Brain microvascular endothelial cell (primary cell): ENCODE measurements at regions not wholly inside any gene's neighbourhood (a gene's known extent, or its start where the extent isn't known, plus 50 kb on each side); places are given as distances from the start of the nearest gene placed in this dataset.

ENCODE experiments used
- DNase-seq: peaks from one replicate; pipeline ENCODE4 v3.0.0-alpha.2; 2020
- H3K27ac ChIP-seq: fragments of 250-450 bp; sonication (Bioruptor Pico); 2 replicates; pipeline ENCODE4 v1.5.1; 2020; ENCODE audit warnings: mild to moderate bottlenecking, moderate library complexity
- H3K27me3 ChIP-seq: fragments of 250-450 bp; sonication (Bioruptor Pico); replicated peaks from 2 replicates; pipeline ENCODE4 v1.5.1; 2020; ENCODE audit warnings: mild to moderate bottlenecking
- H3K36me3 ChIP-seq: fragments of 250-450 bp; sonication (Bioruptor Pico); replicated peaks from 2 replicates; pipeline ENCODE4 v1.5.1; 2020; ENCODE audit warnings: mild to moderate bottlenecking
- H3K4me3 ChIP-seq: 2 replicates; pipeline ENCODE4 v1.5.1; 2011; ENCODE audit warnings: low read depth, mild to moderate bottlenecking, control low read depth, low read length, moderate library complexity
- CTCF ChIP-seq: IDR thresholded peaks from 2 replicates; pipeline ENCODE4 v1.5.1; 2011; ENCODE audit warnings: low read depth, mild to moderate bottlenecking, moderate library complexity, low read length, control low read depth, inconsistent platforms; ENCODE audit errors: missing control alignments
- in situ Hi-C: cut with HindIII; loops from 2 replicates; pipeline ENCODE4 v1.10.0; 2017; ENCODE audit warnings: low sequenced_read_pairs, low pct_ligation_motif_present

GRCh38 chr18:78457011-78457410 lies 522.6 kb upstream of the SALL3 start:
- Histone ChIP-seq H3K4me3 (no peak overlapping the region), H3K27ac (no peak overlapping the region), H3K36me3 (no peaks in the 10 kb centered on the region), H3K27me3 (no peaks in the 10 kb centered on the region)
- DNase-seq, result no peak
- in situ Hi-C loops, result no loop called here
- no peak for TF ChIP-seq CTCF

GRCh38 chr18:78457731-78458130 lies 521.9 kb upstream of the SALL3 start:
- no peak for TF ChIP-seq CTCF
- Histone ChIP-seq H3K27me3 (no peaks in the 10 kb centered on the region), H3K36me3 (no peaks in the 10 kb centered on the region), H3K27ac (no peak overlapping the region), H3K4me3 (no peak overlapping the region)
- in situ Hi-C loops, result no loop called here
- DNase-seq, result no peak

GRCh38 chr18:78458356-78458755 lies 521.3 kb upstream of the SALL3 start:
- H3K36me3 ChIP-seq, result no peaks in the 10 kb centered on the region
- in situ Hi-C loops, result no loop called here
- no peak for TF ChIP-seq CTCF
- DNase-seq, result no peak
- H3K27ac ChIP-seq, result no peak overlapping the region
- H3K4me3 ChIP-seq, result no peak overlapping the region
- no peaks in the 10 kb centered on the region for H3K27me3 ChIP-seq

- Histone ChIP-seq H3K4me3 (no peak overlapping the region), H3K36me3 (no peaks in the 10 kb centered on the region), H3K27ac (no peak overlapping the region), H3K27me3 (no peaks in the 10 kb centered on the region)
- no peak for TF ChIP-seq CTCF
- no peak for DNase-seq
- in situ Hi-C loops, result no loop called here
Measured at GRCh38 chr18:78459668-78460067, 520.0 kb upstream of the SALL3 start.

- no peaks in the 10 kb centered on the region for H3K27me3 ChIP-seq
- no peak for DNase-seq
- TF ChIP-seq CTCF, result no peak
- no peaks in the 10 kb centered on the region for H3K36me3 ChIP-seq
- in situ Hi-C loops, result no loop called here
- H3K27ac ChIP-seq, result no peak overlapping the region
- H3K4me3 ChIP-seq, result no peak overlapping the region
Measured at GRCh38 chr18:78460558-78460957, 519.1 kb upstream of the SALL3 start.

GRCh38 chr18:78473563-78473962 lies 506.1 kb upstream of the SALL3 start:
- in situ Hi-C loops, result no loop called here
- Histone ChIP-seq H3K27ac (no peak overlapping the region), H3K27me3 (no peaks in the 10 kb centered on the region), H3K36me3 (no peaks in the 10 kb centered on the region), H3K4me3 (no peak overlapping the region)
- no peak for TF ChIP-seq CTCF
- DNase-seq, result no peak
